GM12875 (cell line): ENCODE measurements at regions not wholly inside any gene's neighbourhood (a gene's known extent, or its start where the extent isn't known, plus 50 kb on each side); places are given as distances from the start of the nearest gene placed in this dataset.

Experiments used
- H3K4me3 ChIP-seq: one replicate; pipeline ENCODE4 v1.5.1; 2011; ENCODE audit warnings: low read depth, low read length, control low read depth
- CTCF ChIP-seq: IDR thresholded peaks from 2 replicates; pipeline ENCODE4 v1.5.1; 2011; ENCODE audit warnings: low read depth, mild to moderate bottlenecking, control low read depth, inconsistent platforms, low read length, moderate library complexity, borderline replicate concordance; ENCODE audit not compliant: insufficient read depth

- no peak overlapping the region for H3K4me3 ChIP-seq
- TF ChIP-seq CTCF: no peak
Observed at GRCh38 chr15:98484914-98485313, 163.4 kb upstream of the IGF1R start.

- TF ChIP-seq CTCF: no peak
Observed at GRCh38 chr15:98485451-98485850, 162.9 kb upstream of the IGF1R start.

GRCh38 chr15:98493966-98494511 lies 154.3 kb upstream of the IGF1R start:
- no peak for TF ChIP-seq CTCF
- H3K4me3 ChIP-seq: no peak overlapping the region

More at GRCh38 chr15:98485451-98485850, 162.9 kb upstream of the IGF1R start:
- H3K4me3 ChIP-seq: no peak overlapping the region

- no peak for TF ChIP-seq CTCF
- no peak overlapping the region for H3K4me3 ChIP-seq
Observed at GRCh38 chr15:98501192-98501591, 147.1 kb upstream of the IGF1R start.

GRCh38 chr15:98501632-98502031 lies 146.7 kb upstream of the IGF1R start:
- no peak for TF ChIP-seq CTCF
- no peak overlapping the region for H3K4me3 ChIP-seq

GRCh38 chr15:98503970-98504369 lies 144.4 kb upstream of the IGF1R start:
- TF ChIP-seq CTCF: no peak
- H3K4me3 ChIP-seq: no peak overlapping the region

GRCh38 chr15:98504998-98505397 lies 143.3 kb upstream of the IGF1R start:
- no peak for TF ChIP-seq CTCF
- H3K4me3 ChIP-seq: no peak overlapping the region
